ENCODE measurements at regions not wholly inside any gene's neighbourhood (a gene's known extent, or its start where the extent isn't known, plus 50 kb on each side); places are given as distances from the start of the nearest gene placed in this dataset.
"Not testable (repeated sequence)": the region's sequence is repeated elsewhere in the genome, so short reads cannot be mapped to it uniquely, and the experiment has no call there.

DNA sequence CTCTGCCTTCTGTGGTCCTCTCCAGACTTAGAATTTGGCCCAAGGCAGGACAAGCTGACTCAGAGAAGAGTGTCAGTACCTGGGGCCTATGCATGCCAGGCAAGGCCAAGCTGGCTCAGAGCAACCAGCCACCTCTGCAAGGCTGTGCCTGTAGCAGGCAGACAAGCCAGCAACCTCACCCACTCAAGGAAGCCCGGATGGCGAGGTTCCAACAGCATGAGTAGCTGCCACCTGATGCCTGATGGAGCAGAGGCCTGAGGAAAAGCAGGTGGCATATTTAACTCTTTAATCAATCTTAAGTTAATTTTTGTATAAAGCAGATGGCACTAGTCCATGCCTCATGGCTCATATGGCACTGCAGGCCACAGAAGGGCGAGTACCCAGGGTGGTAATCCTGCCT lies 3595.8 kb upstream of the OR11H1 start:
- H3K4me3 ChIP-seq (ENCODE audit: low read depth, low read length); DNase-seq (ENCODE audit: low read depth): not testable (repeated sequence)

GRCh38 chr22:11967915-11968616 lies 3559.9 kb upstream of the OR11H1 start:
- not testable (repeated sequence) for H3K4me3 ChIP-seq (ENCODE audit: low read depth, low read length); DNase-seq (ENCODE audit: low read depth)

- H3K4me3 ChIP-seq (ENCODE audit: low read depth, low read length), result peak overlapping the region; percentile 51
- not testable (repeated sequence) for DNase-seq (ENCODE audit: low read depth)
Measured at GRCh38 chr22:11973856-11974255, 3554.1 kb upstream of the OR11H1 start.

Data from fibroblast of the aortic adventitia (primary cell).